ENCODE measurements at regions not wholly inside any gene's neighbourhood (a gene's known extent, or its start where the extent isn't known, plus 50 kb on each side); places are given as distances from the start of the nearest gene placed in this dataset.

GRCh38 chr5:72649449-72649848 lies 142.2 kb upstream of the ZNF366 start:
- TF ChIP-seq CTCF (IDR thresholded peaks at IDR 0.05) (no peak), POLR2A (IDR thresholded peaks at IDR 0.05) (no peak)

All from breast epithelium (tissue), 3 donors.